ENCODE measurements at regions not wholly inside any gene's neighbourhood (a gene's known extent, or its start where the extent isn't known, plus 50 kb on each side); places are given as distances from the start of the nearest gene placed in this dataset.
"Not testable (repeated sequence)": the region's sequence is repeated elsewhere in the genome, so short reads cannot be mapped to it uniquely, and the experiment has no call there.

DNA sequence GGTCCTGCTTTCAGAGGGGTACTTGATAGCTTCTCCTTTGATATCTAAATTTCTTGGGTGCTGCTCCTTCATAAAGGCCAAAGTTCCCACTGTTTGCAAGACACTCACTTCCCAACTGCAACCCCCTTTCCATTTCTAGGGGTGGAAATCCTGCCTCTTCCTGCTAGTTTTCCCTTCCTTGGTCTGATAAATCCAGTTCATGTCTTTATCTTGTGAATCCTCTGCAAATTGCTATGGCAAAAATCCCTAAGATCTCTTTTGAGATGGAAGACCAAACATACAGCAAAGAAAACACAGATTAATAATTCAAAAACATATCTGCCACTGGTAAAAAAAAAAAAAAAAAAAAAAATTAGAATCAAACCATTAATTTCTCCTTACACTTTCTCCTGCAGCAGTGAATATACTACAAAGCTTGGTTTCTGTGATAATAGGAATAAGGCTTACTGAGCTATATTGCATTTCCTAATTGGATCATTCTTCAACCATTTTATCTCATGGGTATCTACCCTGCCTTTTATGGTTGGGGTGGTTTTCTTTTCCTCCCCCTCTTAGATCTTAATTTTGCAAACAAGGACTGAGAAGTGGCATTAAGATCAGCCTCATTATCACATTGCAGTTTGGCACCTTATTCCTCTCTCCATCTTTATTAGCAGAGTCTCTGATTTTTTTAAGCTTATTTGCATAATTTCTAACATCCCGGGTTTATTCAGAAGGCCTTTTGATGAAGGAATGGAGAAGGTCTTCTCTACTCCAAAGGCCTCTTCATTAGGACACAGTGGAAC, 439.1 kb downstream of the XYLT1 start:
- Histone ChIP-seq H3K36me3 (ENCODE audit: insufficient read depth, low read length) (no peaks in the 10 kb centered on the region), H3K9ac (ENCODE audit: low read depth, low read length) (no peak overlapping the region), H3K4me3 (ENCODE audit: low read length) (no peak overlapping the region), H3K27me3 (ENCODE audit: insufficient read depth, low read length) (no peaks in the 10 kb centered on the region), H3K9me3 (ENCODE audit: insufficient read depth, low read depth, low read length) (peaks cover 11% of the 10 kb centered on the region; the same call in 1 of the 2 replicates), H3K27ac (ENCODE audit: low read depth, low read length) (no peak overlapping the region), H3K4me1 (ENCODE audit: insufficient read depth, low read length) (no peaks in the 10 kb centered on the region)
- 67% methylated on average over 1 of the region's 1 CpG for WGBS

DNA sequence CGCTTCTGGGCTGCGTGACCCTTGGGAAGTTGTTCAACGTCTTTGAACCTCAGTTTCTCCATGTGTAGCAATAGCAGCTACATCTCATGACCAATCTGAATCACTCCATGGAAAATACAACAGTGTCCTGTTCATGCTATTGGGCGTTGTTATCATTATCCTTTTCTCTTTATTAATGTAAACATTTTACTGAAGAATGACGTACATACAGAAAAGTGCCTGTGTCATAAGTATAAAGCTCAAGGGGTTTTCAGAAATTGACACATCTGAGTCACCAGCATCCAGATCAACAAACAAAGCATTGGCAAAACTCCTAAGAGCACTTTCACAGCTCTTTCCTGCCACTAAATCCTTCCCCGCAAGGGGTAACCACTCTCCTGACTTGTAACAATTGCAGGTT, 438.4 kb downstream of the XYLT1 start:
- no peak overlapping the region for H3K27ac ChIP-seq (ENCODE audit: low read depth, low read length)
- peaks cover 11% of the 10 kb centered on the region; the same call in 1 of the 2 replicates for H3K9me3 ChIP-seq (ENCODE audit: insufficient read depth, low read depth, low read length)
- no peaks in the 10 kb centered on the region for H3K27me3 ChIP-seq (ENCODE audit: insufficient read depth, low read length)
- no peak overlapping the region for H3K9ac ChIP-seq (ENCODE audit: low read depth, low read length)
- no peak overlapping the region for H3K4me3 ChIP-seq (ENCODE audit: low read length)
- 94% methylated on average over 6 of the region's 6 CpGs for WGBS
- no peaks in the 10 kb centered on the region for H3K36me3 ChIP-seq (ENCODE audit: insufficient read depth, low read length)
- no peaks in the 10 kb centered on the region for H3K4me1 ChIP-seq (ENCODE audit: insufficient read depth, low read length)

GRCh38 chr16:17034477-17035252, 436.1 kb downstream of the XYLT1 start:
- Histone ChIP-seq H3K27me3 (ENCODE audit: insufficient read depth, low read length) (no peaks in the 10 kb centered on the region), H3K4me3 (ENCODE audit: low read length) (no peak overlapping the region), H3K27ac (ENCODE audit: low read depth, low read length) (no peak overlapping the region), H3K9ac (ENCODE audit: low read depth, low read length) (no peak overlapping the region), H3K9me3 (ENCODE audit: insufficient read depth, low read depth, low read length) (peaks cover 6% of the 10 kb centered on the region; the same call in 1 of the 2 replicates), H3K4me1 (ENCODE audit: insufficient read depth, low read length) (no peaks in the 10 kb centered on the region), H3K36me3 (ENCODE audit: insufficient read depth, low read length) (no peaks in the 10 kb centered on the region)
- 100% methylated on average over 1 of the region's 1 CpG for WGBS

- H3K27ac ChIP-seq (ENCODE audit: low read depth, low read length) = no peak overlapping the region
- H3K9ac ChIP-seq (ENCODE audit: low read depth, low read length) = no peak overlapping the region
- 88% methylated on average over 5 of the region's 5 CpGs for WGBS
- peaks cover 4% of the 10 kb centered on the region; the same call in 1 of the 2 replicates for H3K9me3 ChIP-seq (ENCODE audit: insufficient read depth, low read depth, low read length)
- H3K27me3 ChIP-seq (ENCODE audit: insufficient read depth, low read length) = no peaks in the 10 kb centered on the region
- no peaks in the 10 kb centered on the region for H3K36me3 ChIP-seq (ENCODE audit: insufficient read depth, low read length)
- no peak overlapping the region for H3K4me3 ChIP-seq (ENCODE audit: low read length)
- no peaks in the 10 kb centered on the region for H3K4me1 ChIP-seq (ENCODE audit: insufficient read depth, low read length)
These were observed 433.3 kb downstream of the XYLT1 start for GRCh38 chr16:17037499-17037898.

DNA sequence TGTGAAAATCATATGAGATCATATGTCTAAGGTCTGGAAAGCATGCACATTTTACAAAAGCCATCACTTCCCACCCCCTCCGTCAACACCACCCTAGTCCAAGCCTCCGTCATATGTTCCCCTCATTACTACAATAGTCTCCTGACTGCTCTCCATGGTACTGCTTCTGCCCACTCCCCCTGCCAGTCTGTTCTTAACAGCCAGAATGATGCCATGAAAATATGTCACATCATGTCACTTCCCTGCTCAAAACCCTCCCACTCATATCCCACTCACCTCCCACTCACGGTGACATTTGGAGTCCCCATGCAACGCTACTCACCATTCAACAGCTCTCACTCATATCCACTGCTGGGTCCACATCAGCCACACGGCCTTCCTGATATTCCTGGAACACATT, 432.3 kb downstream of the XYLT1 start:
- no peaks in the 10 kb centered on the region for H3K36me3 ChIP-seq (ENCODE audit: insufficient read depth, low read length)
- H3K9me3 ChIP-seq (ENCODE audit: insufficient read depth, low read depth, low read length) = peaks cover 4% of the 10 kb centered on the region; the same call in 1 of the 2 replicates
- no peaks in the 10 kb centered on the region for H3K27me3 ChIP-seq (ENCODE audit: insufficient read depth, low read length)
- no peaks in the 10 kb centered on the region for H3K4me1 ChIP-seq (ENCODE audit: insufficient read depth, low read length)
- WGBS = 85% methylated on average over 5 of the region's 5 CpGs
- no peak overlapping the region for H3K27ac ChIP-seq (ENCODE audit: low read depth, low read length)
- no peak overlapping the region for H3K4me3 ChIP-seq (ENCODE audit: low read length)
- H3K9ac ChIP-seq (ENCODE audit: low read depth, low read length) = no peak overlapping the region

GRCh38 chr16:17049109-17049508, 421.7 kb downstream of the XYLT1 start:
- H3K9ac ChIP-seq (ENCODE audit: low read depth, low read length); H3K36me3 ChIP-seq (ENCODE audit: insufficient read depth, low read length); H3K4me1 ChIP-seq (ENCODE audit: insufficient read depth, low read length); H3K9me3 ChIP-seq (ENCODE audit: insufficient read depth, low read depth, low read length); H3K27me3 ChIP-seq (ENCODE audit: insufficient read depth, low read length); H3K27ac ChIP-seq (ENCODE audit: low read depth, low read length); H3K4me3 ChIP-seq (ENCODE audit: low read length): not testable (repeated sequence)
- WGBS = 91% methylated on average over 1 of the region's 2 CpGs

GRCh38 chr16:17050468-17050867, 420.3 kb downstream of the XYLT1 start:
- Histone ChIP-seq H3K4me1 (ENCODE audit: insufficient read depth, low read length) (no peaks in the 10 kb centered on the region), H3K4me3 (ENCODE audit: low read length) (no peak overlapping the region), H3K36me3 (ENCODE audit: insufficient read depth, low read length) (no peaks in the 10 kb centered on the region), H3K27ac (ENCODE audit: low read depth, low read length) (no peak overlapping the region), H3K9me3 (ENCODE audit: insufficient read depth, low read depth, low read length) (peaks cover 9% of the 10 kb centered on the region), H3K9ac (ENCODE audit: low read depth, low read length) (no peak overlapping the region), H3K27me3 (ENCODE audit: insufficient read depth, low read length) (no peaks in the 10 kb centered on the region)
- WGBS = 75% methylated on average over 1 of the region's 1 CpG

Measured in HUES64 (cell line).